ENCODE measurements at regions not wholly inside any gene's neighbourhood (a gene's known extent, or its start where the extent isn't known, plus 50 kb on each side); places are given as distances from the start of the nearest gene placed in this dataset.

DNA sequence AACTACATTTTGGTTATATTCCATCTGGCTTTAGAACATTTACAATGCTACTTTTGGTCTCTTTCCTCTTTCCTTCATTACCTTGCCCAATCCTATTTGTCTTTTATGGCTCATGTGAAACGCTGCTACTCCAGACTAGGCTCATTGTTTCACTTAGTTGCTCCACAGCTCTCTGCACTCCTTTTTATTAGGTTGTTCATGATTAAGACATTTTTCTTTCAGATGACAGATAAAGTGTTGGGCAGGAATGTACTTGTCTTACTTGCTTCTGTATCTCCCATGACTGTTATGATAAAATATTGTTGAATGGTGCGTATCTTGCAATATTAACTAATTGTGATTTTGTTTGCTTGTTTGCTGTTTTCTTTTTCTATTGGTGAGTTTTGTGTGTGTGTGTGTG lies 1532.3 kb downstream of the KCNT2 start:
- Mint-ChIP-seq H3K9me3 (no peaks in the 10 kb centered on the region), H3K27ac (no peak overlapping the region), H3K36me3 (ENCODE audit: low read depth) (no peaks in the 10 kb centered on the region), H3K4me3 (no peak overlapping the region), H3K27me3 (ENCODE audit: low read depth) (no peaks in the 10 kb centered on the region), H3K4me1 (ENCODE audit: low read depth) (no peaks in the 10 kb centered on the region)

DNA sequence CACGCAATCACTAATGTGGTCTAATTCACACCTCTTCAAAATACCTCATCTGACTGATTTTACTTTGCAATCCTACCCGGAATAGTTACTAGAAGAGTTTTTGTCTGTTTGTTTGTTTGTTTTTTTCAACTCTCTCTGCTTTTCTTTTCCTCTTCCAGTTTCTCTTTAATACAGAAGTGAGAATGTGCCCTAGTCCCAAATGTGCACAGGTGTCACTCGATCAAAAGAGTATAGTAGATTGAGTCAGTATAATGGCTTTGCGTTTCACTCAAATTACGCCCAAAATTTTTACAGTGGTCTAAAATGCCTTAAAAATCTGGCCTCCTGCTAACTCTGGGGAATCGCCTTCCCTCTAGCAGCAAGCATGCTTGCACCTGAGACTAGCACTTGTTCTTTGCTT lies 1536.8 kb downstream of the KCNT2 start:
- H3K4me1 Mint-ChIP-seq (ENCODE audit: low read depth), result no peaks in the 10 kb centered on the region
- H3K9me3 Mint-ChIP-seq, result no peaks in the 10 kb centered on the region
- no peak overlapping the region for H3K4me3 Mint-ChIP-seq
- H3K36me3 Mint-ChIP-seq (ENCODE audit: low read depth), result no peaks in the 10 kb centered on the region
- no peak overlapping the region for H3K27ac Mint-ChIP-seq
- no peaks in the 10 kb centered on the region for H3K27me3 Mint-ChIP-seq (ENCODE audit: low read depth)

DNA sequence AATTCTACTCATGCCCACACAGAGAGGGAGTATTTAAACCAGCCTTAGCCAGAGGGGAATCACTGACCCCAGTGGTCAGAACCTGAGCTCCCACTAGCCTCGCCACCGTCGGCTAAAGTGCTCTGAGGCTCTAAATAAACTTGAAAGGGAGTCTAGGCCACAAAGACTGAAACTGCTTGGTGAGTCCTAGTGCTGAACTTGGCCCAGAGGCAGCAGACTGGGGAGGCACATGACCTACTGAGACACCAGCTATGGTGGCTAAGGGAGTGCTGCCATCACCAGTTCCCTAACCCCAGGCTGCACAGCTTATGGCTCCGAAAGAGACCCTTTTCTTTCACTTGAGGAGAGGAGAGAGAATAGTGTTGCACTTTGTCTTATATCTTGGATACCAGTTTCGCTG lies 1542.8 kb downstream of the KCNT2 start:
- H3K4me1 Mint-ChIP-seq (ENCODE audit: low read depth), result no peaks in the 10 kb centered on the region
- H3K36me3 Mint-ChIP-seq (ENCODE audit: low read depth), result no peaks in the 10 kb centered on the region
- no peak overlapping the region for H3K4me3 Mint-ChIP-seq
- no peaks in the 10 kb centered on the region for H3K27me3 Mint-ChIP-seq (ENCODE audit: low read depth)
- H3K9me3 Mint-ChIP-seq, result no peaks in the 10 kb centered on the region
- no peak overlapping the region for H3K27ac Mint-ChIP-seq

DNA sequence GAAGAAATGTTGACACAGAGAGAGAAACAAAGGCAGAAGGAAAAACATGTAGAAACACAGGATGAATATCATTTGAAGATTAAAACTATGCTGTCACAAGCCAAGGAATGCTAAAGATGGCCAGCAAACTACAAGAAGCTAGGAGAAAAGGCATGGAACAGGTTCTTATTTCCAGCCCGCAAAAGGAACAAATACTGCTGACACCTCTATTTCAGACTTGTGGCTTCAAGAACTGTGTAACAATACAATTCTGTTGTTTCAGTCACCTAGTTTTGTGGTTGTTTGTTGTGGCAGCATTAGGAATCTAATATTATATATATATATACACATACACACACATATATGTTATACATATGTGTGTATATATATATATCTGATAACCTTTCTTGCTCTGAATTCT lies 1543.9 kb downstream of the KCNT2 start:
- Mint-ChIP-seq H3K36me3 (ENCODE audit: low read depth) (no peaks in the 10 kb centered on the region), H3K27ac (no peak overlapping the region), H3K9me3 (no peaks in the 10 kb centered on the region), H3K27me3 (ENCODE audit: low read depth) (no peaks in the 10 kb centered on the region), H3K4me3 (no peak overlapping the region), H3K4me1 (ENCODE audit: low read depth) (no peaks in the 10 kb centered on the region)

DNA sequence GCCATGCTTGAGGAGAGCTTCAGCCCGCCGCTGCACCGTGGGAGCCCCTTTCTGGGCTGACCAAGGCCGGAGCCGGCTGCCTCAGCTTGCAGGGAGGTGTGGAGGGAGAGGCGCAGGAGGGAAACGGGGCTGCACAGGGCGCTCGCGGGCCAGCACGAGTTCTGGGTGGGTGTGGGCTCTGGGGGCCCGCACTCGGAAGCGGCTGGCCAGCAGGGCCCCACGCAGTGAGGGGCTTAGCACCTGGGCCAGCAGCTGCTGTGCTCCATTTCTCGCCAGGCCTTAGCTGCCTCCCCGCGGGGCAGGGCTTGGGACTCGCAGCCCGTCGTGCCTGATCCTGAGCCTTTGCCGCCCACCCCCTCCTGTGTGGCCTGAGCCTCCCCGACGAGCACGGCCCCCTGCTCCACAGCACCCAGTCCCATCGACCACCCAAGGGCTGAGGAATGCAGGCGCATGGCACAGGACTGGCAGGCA lies 1554.0 kb downstream of the KCNT2 start:
- Mint-ChIP-seq H3K27me3 (ENCODE audit: low read depth) (no peaks in the 10 kb centered on the region), H3K4me3 (no peak overlapping the region), H3K36me3 (ENCODE audit: low read depth) (no peaks in the 10 kb centered on the region), H3K9me3 (no peaks in the 10 kb centered on the region), H3K27ac (no peak overlapping the region), H3K4me1 (ENCODE audit: low read depth) (peaks cover 2% of the 10 kb centered on the region)

DNA sequence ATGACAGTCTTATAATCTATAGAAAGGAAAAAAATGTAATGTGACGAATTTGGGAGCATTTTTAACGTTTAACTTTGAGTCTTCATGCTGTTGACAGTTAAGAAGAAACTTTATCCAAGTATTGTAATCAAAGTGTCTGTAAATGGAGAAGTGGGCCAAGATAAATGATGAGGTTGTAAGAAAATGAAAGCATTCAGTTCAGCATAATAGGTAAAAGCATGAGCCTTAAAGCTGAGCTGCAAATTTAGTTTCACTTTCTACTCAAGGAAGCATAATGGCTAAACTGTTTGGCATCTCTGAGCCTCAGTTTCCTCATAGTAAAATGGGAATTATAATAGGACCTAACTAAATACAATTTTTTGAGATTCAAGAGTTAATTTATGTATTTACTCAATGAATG lies 1554.8 kb downstream of the KCNT2 start:
- no peaks in the 10 kb centered on the region for H3K9me3 Mint-ChIP-seq
- H3K36me3 Mint-ChIP-seq (ENCODE audit: low read depth), result no peaks in the 10 kb centered on the region
- peaks cover 2% of the 10 kb centered on the region for H3K4me1 Mint-ChIP-seq (ENCODE audit: low read depth)
- H3K4me3 Mint-ChIP-seq, result no peak overlapping the region
- no peak overlapping the region for H3K27ac Mint-ChIP-seq
- no peaks in the 10 kb centered on the region for H3K27me3 Mint-ChIP-seq (ENCODE audit: low read depth)

DNA sequence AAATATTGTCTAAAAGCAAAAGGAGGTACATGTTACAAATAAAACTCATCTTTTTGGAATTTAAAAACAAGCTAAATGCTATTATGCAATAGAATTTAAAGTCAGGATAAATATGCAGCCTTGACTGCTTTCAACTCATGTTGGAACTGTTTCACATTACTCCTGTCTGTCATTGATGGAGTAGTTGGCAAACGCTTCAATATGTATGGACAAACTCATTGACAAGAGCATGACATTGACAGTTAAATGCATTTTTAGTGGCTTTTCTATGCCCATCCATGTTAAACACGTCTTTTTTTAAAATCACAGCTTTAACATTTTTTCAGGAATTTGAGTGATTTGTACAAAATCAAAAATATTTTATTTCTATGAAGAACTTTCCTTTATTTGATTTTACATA lies 1560.5 kb downstream of the KCNT2 start:
- Mint-ChIP-seq H3K9me3 (no peaks in the 10 kb centered on the region), H3K4me1 (ENCODE audit: low read depth) (no peaks in the 10 kb centered on the region), H3K36me3 (ENCODE audit: low read depth) (no peaks in the 10 kb centered on the region), H3K27me3 (ENCODE audit: low read depth) (no peaks in the 10 kb centered on the region), H3K27ac (no peak overlapping the region), H3K4me3 (no peak overlapping the region)

DNA sequence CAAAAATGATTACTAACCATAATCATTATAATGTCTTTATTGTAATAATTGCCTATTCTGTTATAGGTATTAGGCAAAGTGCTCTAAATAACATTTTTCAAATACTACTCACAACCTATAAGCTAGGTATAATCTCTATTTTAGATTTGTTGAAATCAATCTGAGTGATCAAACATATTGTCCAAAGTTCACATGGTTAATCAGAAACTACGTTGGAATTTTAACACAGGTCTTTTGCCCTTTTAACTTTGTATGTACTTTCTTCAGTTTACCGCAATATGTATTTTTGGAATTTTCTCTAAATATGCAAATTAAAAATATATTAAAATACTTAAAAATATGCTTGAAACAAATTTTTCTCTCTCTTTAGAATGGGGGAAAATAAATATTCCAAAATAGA lies 1563.2 kb downstream of the KCNT2 start:
- Mint-ChIP-seq H3K9me3 (no peaks in the 10 kb centered on the region), H3K4me3 (no peak overlapping the region), H3K27me3 (ENCODE audit: low read depth) (no peaks in the 10 kb centered on the region)

DNA sequence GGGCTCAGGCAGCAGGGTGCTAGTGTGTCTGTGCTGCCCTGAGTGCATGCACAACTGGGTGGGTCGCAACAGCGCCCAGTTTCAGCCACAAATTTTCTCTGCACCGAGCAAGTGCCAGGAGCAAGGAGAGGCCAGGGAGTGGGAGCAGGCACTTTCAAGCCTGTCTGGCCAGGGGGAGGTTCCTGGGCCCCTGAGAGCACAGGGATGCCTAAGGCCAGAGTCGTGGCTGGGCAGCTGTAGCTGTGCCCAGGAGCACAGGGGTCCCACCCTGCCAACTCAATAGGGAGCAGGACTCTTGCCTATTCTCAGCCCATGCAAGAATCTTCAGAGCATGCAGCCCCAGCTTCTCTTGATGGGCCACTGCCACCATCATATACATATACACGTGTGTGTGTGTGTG lies 1577.4 kb downstream of the KCNT2 start:
- Mint-ChIP-seq H3K9me3 (peaks cover 17% of the 10 kb centered on the region), H3K27ac (no peak overlapping the region), H3K27me3 (ENCODE audit: low read depth) (no peaks in the 10 kb centered on the region), H3K4me3 (no peak overlapping the region), H3K36me3 (ENCODE audit: low read depth) (no peaks in the 10 kb centered on the region), H3K4me1 (ENCODE audit: low read depth) (no peaks in the 10 kb centered on the region)

More for the DNA sequence above, 1563.2 kb downstream of the KCNT2 start:
- no peak overlapping the region for H3K27ac Mint-ChIP-seq
- H3K4me1 Mint-ChIP-seq (ENCODE audit: low read depth), result no peaks in the 10 kb centered on the region
- H3K36me3 Mint-ChIP-seq (ENCODE audit: low read depth), result no peaks in the 10 kb centered on the region

DNA sequence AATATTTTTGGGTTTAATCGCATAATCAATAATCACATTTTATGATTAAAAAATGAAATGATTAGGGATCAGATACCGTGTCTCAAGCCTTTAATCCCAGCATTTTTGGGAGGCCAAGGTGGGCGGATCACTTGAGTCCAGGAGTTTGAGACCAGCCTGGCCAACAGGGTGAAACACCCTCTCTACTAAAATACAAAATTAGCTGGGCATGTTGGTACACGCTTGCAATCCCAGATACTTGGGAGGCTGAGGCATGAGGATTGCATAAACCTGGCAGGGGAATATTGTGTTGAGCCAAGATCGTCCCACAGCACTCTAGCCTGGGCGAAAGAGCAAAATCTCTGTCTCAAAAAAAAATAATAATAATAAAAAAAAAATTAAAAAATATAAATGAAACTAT lies 1581.4 kb downstream of the KCNT2 start:
- H3K27me3 Mint-ChIP-seq (ENCODE audit: low read depth), result no peaks in the 10 kb centered on the region
- no peaks in the 10 kb centered on the region for H3K36me3 Mint-ChIP-seq (ENCODE audit: low read depth)
- no peak overlapping the region for H3K4me3 Mint-ChIP-seq
- H3K4me1 Mint-ChIP-seq (ENCODE audit: low read depth), result no peaks in the 10 kb centered on the region
- no peak overlapping the region for H3K27ac Mint-ChIP-seq
- peaks cover 5% of the 10 kb centered on the region for H3K9me3 Mint-ChIP-seq

DNA sequence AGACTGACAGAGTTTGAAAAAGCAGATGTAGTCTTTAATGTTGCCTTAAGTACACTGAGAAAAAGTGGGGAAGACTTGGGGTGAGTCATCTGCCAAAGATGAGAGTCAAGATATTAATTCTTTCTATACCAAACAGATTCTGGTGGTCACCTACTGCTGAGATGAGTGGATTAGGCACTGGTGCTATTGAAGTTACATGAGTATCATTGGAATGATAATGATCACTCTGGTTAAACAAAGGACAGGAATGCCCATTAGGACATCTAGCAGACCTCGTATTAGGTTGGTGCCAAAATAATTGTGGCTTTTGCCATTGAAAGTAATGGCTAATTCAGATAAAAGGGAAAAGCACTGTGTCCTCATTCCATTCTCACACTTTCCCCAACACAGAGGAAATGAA lies 1588.9 kb downstream of the KCNT2 start:
- no peaks in the 10 kb centered on the region for H3K36me3 Mint-ChIP-seq (ENCODE audit: low read depth)
- H3K9me3 Mint-ChIP-seq, result no peaks in the 10 kb centered on the region
- no peak overlapping the region for H3K27ac Mint-ChIP-seq
- H3K4me1 Mint-ChIP-seq (ENCODE audit: low read depth), result no peaks in the 10 kb centered on the region
- no peaks in the 10 kb centered on the region for H3K27me3 Mint-ChIP-seq (ENCODE audit: low read depth)
- no peak overlapping the region for H3K4me3 Mint-ChIP-seq

DNA sequence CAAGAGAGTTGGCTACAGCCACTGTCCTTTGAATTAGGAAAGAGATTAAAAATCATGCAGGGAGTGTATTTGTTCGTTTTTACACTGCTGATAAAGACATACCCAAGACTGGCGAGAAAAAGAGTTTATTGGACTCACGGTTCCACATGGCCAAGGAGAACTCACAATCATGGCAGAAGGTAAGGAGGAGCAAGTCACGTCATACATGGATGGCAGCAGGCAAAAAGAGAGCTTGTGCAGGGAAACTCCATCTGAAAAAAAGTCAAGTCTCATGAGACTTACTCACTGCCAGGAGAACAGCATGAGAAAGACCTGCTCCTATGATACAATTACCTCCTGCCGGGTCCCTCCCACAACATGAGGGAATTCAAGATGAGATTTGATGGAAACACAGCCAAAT lies 1595.2 kb downstream of the KCNT2 start:
- H3K4me3 Mint-ChIP-seq, result no peak overlapping the region
- H3K4me1 Mint-ChIP-seq (ENCODE audit: low read depth), result no peaks in the 10 kb centered on the region
- no peak overlapping the region for H3K27ac Mint-ChIP-seq
- no peaks in the 10 kb centered on the region for H3K36me3 Mint-ChIP-seq (ENCODE audit: low read depth)
- no peaks in the 10 kb centered on the region for H3K27me3 Mint-ChIP-seq (ENCODE audit: low read depth)
- no peaks in the 10 kb centered on the region for H3K9me3 Mint-ChIP-seq

DNA sequence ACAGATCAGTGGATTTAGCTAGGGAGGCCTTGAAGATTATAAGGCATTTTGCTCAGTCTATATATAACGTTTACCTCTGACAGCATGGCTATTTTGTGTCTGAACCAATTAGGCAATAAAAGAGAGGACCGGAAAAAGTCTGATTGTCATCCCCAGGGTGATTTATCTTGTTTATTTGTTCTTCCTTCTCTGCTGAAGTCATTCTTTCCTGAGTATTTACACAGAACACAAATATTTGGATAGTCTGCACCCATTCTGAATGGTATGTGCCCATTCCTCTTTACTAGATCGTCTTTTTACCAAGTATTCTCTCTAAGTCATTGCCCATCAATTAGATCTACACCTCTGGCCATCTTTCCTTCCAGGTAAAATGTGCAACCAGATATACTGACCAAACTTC lies 1602.9 kb downstream of the KCNT2 start:
- H3K4me3 Mint-ChIP-seq, result no peak overlapping the region
- H3K36me3 Mint-ChIP-seq (ENCODE audit: low read depth), result no peaks in the 10 kb centered on the region
- no peak overlapping the region for H3K27ac Mint-ChIP-seq
- H3K4me1 Mint-ChIP-seq (ENCODE audit: low read depth), result no peaks in the 10 kb centered on the region
- H3K9me3 Mint-ChIP-seq, result no peaks in the 10 kb centered on the region
- no peaks in the 10 kb centered on the region for H3K27me3 Mint-ChIP-seq (ENCODE audit: low read depth)

DNA sequence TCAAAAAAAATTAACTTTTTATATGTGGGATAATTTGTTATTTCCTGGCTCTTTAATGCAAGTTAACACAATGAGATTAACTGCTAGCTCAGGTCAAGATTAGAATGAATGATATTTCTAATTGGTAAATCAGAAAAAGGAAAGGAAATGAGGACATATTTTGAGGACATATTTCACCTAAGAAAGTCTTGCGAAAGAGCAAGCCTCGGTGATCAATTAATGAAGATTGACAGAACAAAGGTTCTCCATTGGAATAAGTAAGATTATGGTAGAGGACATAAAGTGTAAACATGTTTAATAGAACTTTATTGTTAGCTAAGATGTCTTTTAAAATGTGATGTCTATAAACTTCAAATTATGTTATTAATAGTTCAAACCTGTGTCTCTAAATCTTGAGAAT lies 1617.8 kb downstream of the KCNT2 start:
- no peaks in the 10 kb centered on the region for H3K36me3 Mint-ChIP-seq (ENCODE audit: low read depth)
- H3K9me3 Mint-ChIP-seq, result no peaks in the 10 kb centered on the region
- no peak overlapping the region for H3K27ac Mint-ChIP-seq
- no peak overlapping the region for H3K4me3 Mint-ChIP-seq
- no peaks in the 10 kb centered on the region for H3K4me1 Mint-ChIP-seq (ENCODE audit: low read depth)
- H3K27me3 Mint-ChIP-seq (ENCODE audit: low read depth), result no peaks in the 10 kb centered on the region

DNA sequence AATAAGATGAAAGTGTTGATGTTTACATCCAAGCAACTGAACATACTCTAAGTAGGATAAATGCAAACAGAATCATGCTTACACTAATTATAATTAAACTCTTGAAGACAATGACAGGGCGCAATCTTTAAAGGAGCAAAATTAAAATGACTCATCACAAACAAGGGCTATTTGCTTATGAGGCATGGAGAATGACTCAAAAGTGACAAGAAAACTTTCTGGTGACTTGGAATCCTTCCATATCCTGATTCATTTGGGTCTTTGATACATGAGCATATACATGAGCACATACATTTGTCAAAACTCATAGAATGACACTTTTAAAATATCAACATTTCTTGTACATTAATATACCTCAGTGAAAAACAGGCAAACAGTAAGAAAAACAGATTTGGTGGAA lies 1632.3 kb downstream of the KCNT2 start:
- H3K4me1 Mint-ChIP-seq (ENCODE audit: low read depth), result no peaks in the 10 kb centered on the region
- no peaks in the 10 kb centered on the region for H3K36me3 Mint-ChIP-seq (ENCODE audit: low read depth)

DNA sequence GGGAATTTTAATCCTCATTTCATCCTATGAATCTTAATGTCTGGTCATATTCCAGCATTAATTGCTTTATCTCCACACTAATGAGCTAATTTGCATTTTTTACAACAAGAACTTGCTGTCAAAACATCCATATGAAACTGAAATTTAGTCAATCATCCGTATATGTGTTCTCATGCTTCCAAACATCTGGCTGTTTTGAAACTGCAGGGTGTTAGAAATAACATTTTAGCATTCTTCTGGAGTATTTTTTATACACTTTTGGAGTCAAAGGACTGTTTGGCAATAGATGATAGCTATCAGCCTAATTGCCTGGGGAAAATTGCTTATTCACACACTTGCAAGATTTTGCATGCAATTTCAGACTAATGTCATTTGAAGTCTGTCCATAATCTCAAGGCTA lies 1639.3 kb downstream of the KCNT2 start:
- Mint-ChIP-seq H3K9me3 (no peaks in the 10 kb centered on the region), H3K27ac (no peak overlapping the region), H3K4me1 (ENCODE audit: low read depth) (no peaks in the 10 kb centered on the region), H3K27me3 (ENCODE audit: low read depth) (no peaks in the 10 kb centered on the region), H3K4me3 (no peak overlapping the region), H3K36me3 (ENCODE audit: low read depth) (no peaks in the 10 kb centered on the region)

More for the DNA sequence above, 1632.3 kb downstream of the KCNT2 start:
- Mint-ChIP-seq H3K4me3 (no peak overlapping the region), H3K9me3 (no peaks in the 10 kb centered on the region), H3K27ac (no peak overlapping the region), H3K27me3 (ENCODE audit: low read depth) (no peaks in the 10 kb centered on the region)
